H1 (cell line): ENCODE measurements at regions not wholly inside any gene's neighbourhood (a gene's known extent, or its start where the extent isn't known, plus 50 kb on each side); places are given as distances from the start of the nearest gene placed in this dataset.

Experiments used
- CHD2 ChIP-seq: IDR thresholded peaks from 2 replicates; pipeline ENCODE4 v1.6.1; 2012; ENCODE audit warnings: low read length, improper control_type of control experiment
- EZH2 ChIP-seq: fragments of 200-600 bp; sonication (generic); IDR thresholded peaks from 2 replicates; pipeline ENCODE4 v1.7.1; 2012; ENCODE audit warnings: low read depth, mild to moderate bottlenecking, moderate library complexity, low read length, inconsistent platforms; ENCODE audit not compliant: severe bottlenecking
- HDAC6 ChIP-seq: IDR thresholded peaks from one replicate; pipeline ENCODE4 v1.7.1; 2012; ENCODE audit warnings: low read depth, mild to moderate bottlenecking, inconsistent platforms, low read length, moderate library complexity
- POLR2AphosphoS5 ChIP-seq: IDR thresholded peaks from 2 replicates; pipeline ENCODE4 v1.6.1; 2011; ENCODE audit warnings: low read depth, low read length
- RBBP5 ChIP-seq: IDR thresholded peaks from 2 replicates; pipeline ENCODE4 v1.7.1; 2012; ENCODE audit warnings: low read depth, mild to moderate bottlenecking, inconsistent platforms, low read length, moderate library complexity, borderline replicate concordance
- TEAD4 ChIP-seq: IDR thresholded peaks from 2 replicates; pipeline ENCODE4 v1.6.1; 2012; ENCODE audit warnings: low read depth, low read length, inconsistent platforms, mixed read lengths

DNA sequence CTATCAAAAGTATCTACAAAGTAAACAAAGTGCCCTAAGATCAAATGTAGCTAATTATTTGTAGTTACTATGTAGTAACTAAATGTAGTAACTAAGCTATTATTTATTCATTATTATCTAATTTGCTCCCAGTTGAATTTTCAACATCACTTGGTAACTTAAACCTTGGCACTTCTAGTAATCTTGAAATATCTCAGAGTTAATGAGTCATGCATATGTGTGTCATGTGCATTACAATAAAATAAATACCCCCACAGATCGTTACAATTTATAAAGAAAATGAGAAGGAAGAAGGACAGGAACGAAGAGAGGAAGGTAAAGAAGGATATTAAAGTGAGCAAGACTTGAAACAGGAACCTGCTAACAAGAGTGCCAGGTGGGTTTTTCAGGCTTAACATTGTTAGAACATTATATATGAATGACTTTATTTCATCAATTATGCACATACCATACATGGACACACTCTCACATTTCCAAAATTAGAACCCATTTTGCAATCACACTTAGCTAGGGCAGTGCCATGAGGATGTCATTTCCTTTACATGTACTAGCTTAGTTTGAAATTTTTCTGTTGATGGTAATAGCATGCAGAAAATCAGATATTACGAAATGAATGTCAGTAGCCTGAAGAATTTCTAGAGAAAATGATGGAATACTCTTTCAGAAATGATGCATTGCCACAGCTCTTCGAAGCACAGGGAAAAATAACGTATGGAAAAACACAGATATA, 1670.4 kb upstream of the AGA start (continued):
- TF ChIP-seq RBBP5: no peak
- TF ChIP-seq EZH2: no peak
- TF ChIP-seq CHD2: no peak
- TF ChIP-seq TEAD4: no peak
- TF ChIP-seq POLR2AphosphoS5: no peak
- no peak for TF ChIP-seq HDAC6
